ENCODE measurements at regions not wholly inside any gene's neighbourhood (a gene's known extent, or its start where the extent isn't known, plus 50 kb on each side); places are given as distances from the start of the nearest gene placed in this dataset.
"Not testable (repeated sequence)": the region's sequence is repeated elsewhere in the genome, so short reads cannot be mapped to it uniquely, and the experiment has no call there.

- Mint-ChIP-seq H3K4me3 (ENCODE audit: unreplicated experiment) (no peak overlapping the region), H3K27me3 (ENCODE audit: low read depth) (peaks cover 11% of the 10 kb centered on the region), H3K4me1 (ENCODE audit: low read depth) (no peaks in the 10 kb centered on the region), H3K27ac (ENCODE audit: unreplicated experiment) (no peak overlapping the region), H3K9me3 (ENCODE audit: low read depth) (no peaks in the 10 kb centered on the region), H3K36me3 (ENCODE audit: low read depth) (no peaks in the 10 kb centered on the region)
- no peak for TF ChIP-seq CTCF (IDR thresholded peaks at IDR 0.05)
- no peak for DNase-seq (ENCODE audit: low spot score)
These were observed 431.8 kb downstream of the RPS24 start for GRCh38 chr10:78465431-78465830.

GRCh38 chr10:78467496-78468106 is 433.9 kb downstream of the RPS24 start:
- no peak overlapping the region for H3K4me3 Mint-ChIP-seq (ENCODE audit: unreplicated experiment)
- H3K27me3 Mint-ChIP-seq (ENCODE audit: low read depth) = peaks cover 9% of the 10 kb centered on the region
- H3K36me3 Mint-ChIP-seq (ENCODE audit: low read depth) = no peaks in the 10 kb centered on the region
- no peaks in the 10 kb centered on the region for H3K4me1 Mint-ChIP-seq (ENCODE audit: low read depth)
- no peaks in the 10 kb centered on the region for H3K9me3 Mint-ChIP-seq (ENCODE audit: low read depth)
- no peak overlapping the region for H3K27ac Mint-ChIP-seq (ENCODE audit: unreplicated experiment)
- no peak for DNase-seq (ENCODE audit: low spot score)
- no peak for TF ChIP-seq CTCF (IDR thresholded peaks at IDR 0.05)

- DNase-seq (ENCODE audit: low spot score); H3K36me3 Mint-ChIP-seq (ENCODE audit: low read depth); H3K4me3 Mint-ChIP-seq (ENCODE audit: unreplicated experiment); H3K4me1 Mint-ChIP-seq (ENCODE audit: low read depth); H3K9me3 Mint-ChIP-seq (ENCODE audit: low read depth); H3K27me3 Mint-ChIP-seq (ENCODE audit: low read depth); H3K27ac Mint-ChIP-seq (ENCODE audit: unreplicated experiment): not testable (repeated sequence)
These were observed 435.1 kb downstream of the RPS24 start for GRCh38 chr10:78468731-78469130.

- H3K36me3 Mint-ChIP-seq (ENCODE audit: low read depth) = no peaks in the 10 kb centered on the region
- H3K27ac Mint-ChIP-seq (ENCODE audit: unreplicated experiment) = no peak overlapping the region
- peaks cover 2% of the 10 kb centered on the region for H3K4me1 Mint-ChIP-seq (ENCODE audit: low read depth)
- H3K9me3 Mint-ChIP-seq (ENCODE audit: low read depth) = no peaks in the 10 kb centered on the region
- DNase-seq (ENCODE audit: low spot score) = peak; percentile 21
- no peak for TF ChIP-seq CTCF (IDR thresholded peaks at IDR 0.05)
- H3K4me3 Mint-ChIP-seq (ENCODE audit: unreplicated experiment) = no peak overlapping the region
- H3K27me3 Mint-ChIP-seq (ENCODE audit: low read depth) = peaks cover 4% of the 10 kb centered on the region
These were observed 436.8 kb downstream of the RPS24 start for GRCh38 chr10:78470267-78471103.

- no peak for DNase-seq (ENCODE audit: low spot score)
- no peaks in the 10 kb centered on the region for H3K9me3 Mint-ChIP-seq (ENCODE audit: low read depth)
- H3K36me3 Mint-ChIP-seq (ENCODE audit: low read depth) = no peaks in the 10 kb centered on the region
- no peak overlapping the region for H3K27ac Mint-ChIP-seq (ENCODE audit: unreplicated experiment)
- no peak for TF ChIP-seq CTCF (IDR thresholded peaks at IDR 0.05)
- peaks cover 10% of the 10 kb centered on the region for H3K4me1 Mint-ChIP-seq (ENCODE audit: low read depth)
- H3K27me3 Mint-ChIP-seq (ENCODE audit: low read depth) = peaks cover 9% of the 10 kb centered on the region
- H3K4me3 Mint-ChIP-seq (ENCODE audit: unreplicated experiment) = no peak overlapping the region
These were observed 437.7 kb downstream of the RPS24 start for GRCh38 chr10:78471326-78471722.
